A673 (cell line): ENCODE measurements at regions not wholly inside any gene's neighbourhood (a gene's known extent, or its start where the extent isn't known, plus 50 kb on each side); places are given as distances from the start of the nearest gene placed in this dataset.
A peak's percentile ranks its signal among the peaks of the same experiment; 100 is the strongest.

Experiments used
- BruUV-seq: library from RNA; stranded (reverse); fragments of 400-500 nt; replicated peaks from 2 replicates; lab custom pipeline; 2021; lab: Mats Ljungman, UMichigan
- CTCF ChIA-PET: fragments of 300-600 bp; sonication (Branson Sonifier 250); formaldehyde crosslinking; loops from one replicate; lab custom pipeline; 2022; ENCODE audit warnings: antibody characterized with exemption; lab: Charles Lee
- POLR2A ChIA-PET: fragments of 300-600 bp; sonication (Branson Sonifier 250); formaldehyde crosslinking; loops from one replicate; lab custom pipeline; 2022; ENCODE audit warnings: antibody characterized with exemption; ENCODE audit not compliant: low non-redundant PET; lab: Charles Lee
- DNase-seq: peaks from one replicate; pipeline ENCODE4 v3.0.0-alpha.2; 2015; ENCODE audit warnings: low spot score
- H3K27ac ChIP-seq: fragments of 200-600 bp; sonication (generic); 2 replicates; pipeline ENCODE4 v1.5.1; 2016; ENCODE audit warnings: mixed run types, low read depth, mild to moderate bottlenecking, mixed read lengths, antibody characterized with exemption, low read length; ENCODE audit not compliant: poor library complexity, severe bottlenecking
- H3K27me3 ChIP-seq: fragments of 200-600 bp; sonication (generic); replicated peaks from 2 replicates; pipeline ENCODE4 v1.6.1; 2017; ENCODE audit warnings: mixed run types, low read depth, mild to moderate bottlenecking, mixed read lengths, antibody characterized with exemption, low read length; ENCODE audit not compliant: insufficient read depth, poor library complexity
- H3K36me3 ChIP-seq: fragments of 200-600 bp; sonication (generic); 2 replicates; pipeline ENCODE4 v1.6.1; 2016; ENCODE audit warnings: mixed run types, mild to moderate bottlenecking, mixed read lengths, antibody characterized with exemption, low read length; ENCODE audit not compliant: insufficient read depth, poor library complexity, severe bottlenecking
- H3K4me1 ChIP-seq: fragments of 200-600 bp; sonication (generic); 2 replicates; pipeline ENCODE4 v1.6.1; 2017; ENCODE audit warnings: mixed run types, mild to moderate bottlenecking, mixed read lengths, antibody characterized with exemption, low read length; ENCODE audit not compliant: insufficient read depth, poor library complexity, severe bottlenecking
- H3K4me3 ChIP-seq: fragments of 200-600 bp; sonication (generic); 2 replicates; pipeline ENCODE4 v1.5.1; 2016; ENCODE audit warnings: low read depth, mixed run types, mild to moderate bottlenecking, mixed read lengths, low read length; ENCODE audit not compliant: poor library complexity, severe bottlenecking
- H3K9me3 ChIP-seq: fragments of 200-600 bp; sonication (generic); 2 replicates; pipeline ENCODE4 v1.6.1; 2016; ENCODE audit warnings: mixed run types, low read depth, mild to moderate bottlenecking, mixed read lengths, antibody characterized with exemption, low read length; ENCODE audit not compliant: poor library complexity, severe bottlenecking
- EZH2 ChIP-seq: fragments of 200-600 bp; sonication (generic); IDR thresholded peaks from 2 replicates; pipeline ENCODE4 v1.6.1; 2017; ENCODE audit warnings: borderline replicate concordance, low read depth, mild to moderate bottlenecking, mixed read lengths, antibody characterized with exemption, low read length; ENCODE audit not compliant: poor library complexity, severe bottlenecking
- intact Hi-C: fragments of 100-400 bp; cut with micrococcal nuclease; formaldehyde crosslinking; loops from one replicate; pipeline ENCODE4 v1.10.0; 2022; ENCODE audit not compliant: unreplicated experiment
- TF ChIP-seq, protein P1 (sequence below): fragments of 300-800, 200-600 bp; sonication (generic); conservative IDR thresholded peaks from 2 replicates; pipeline ENCODE4 v1.5.1; 2017; ENCODE audit warnings: low read depth, mild to moderate bottlenecking, antibody characterized with exemption, low read length, moderate library complexity, mixed read lengths

DNA sequence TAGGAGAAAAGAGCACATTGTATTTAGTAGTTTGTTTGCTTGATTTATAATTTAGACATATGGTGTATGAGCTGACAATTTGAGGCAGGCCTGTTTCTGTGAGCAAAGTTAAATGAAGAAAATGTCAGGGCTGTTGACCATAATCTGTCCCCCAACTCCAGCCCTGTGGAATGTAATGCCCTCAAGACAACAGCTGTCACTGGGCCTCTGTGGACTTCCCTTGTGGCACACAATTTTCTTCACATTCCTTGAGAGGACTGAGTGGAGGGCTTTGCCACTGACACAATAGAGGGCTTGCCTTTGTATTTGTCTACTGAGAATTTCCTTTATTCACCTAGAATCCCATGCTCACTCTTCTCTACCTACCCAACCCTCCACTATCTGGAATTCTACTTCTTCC lies 141.2 kb upstream of the CD180 start:
- BruUV-seq: no TSS peak
- ChIA-PET CTCF (no interaction called here), POLR2A (no interaction called here)
- peaks cover 36% of the 10 kb centered on the region for H3K4me1 ChIP-seq
- no peak for DNase-seq
- no peak overlapping the region for H3K27ac ChIP-seq
- no peaks in the 10 kb centered on the region for H3K9me3 ChIP-seq
- intact Hi-C loops: no loop called here
- H3K4me3 ChIP-seq: no peak overlapping the region
- TF ChIP-seq EZH2: no peak
- TF ChIP-seq, protein P1, sequence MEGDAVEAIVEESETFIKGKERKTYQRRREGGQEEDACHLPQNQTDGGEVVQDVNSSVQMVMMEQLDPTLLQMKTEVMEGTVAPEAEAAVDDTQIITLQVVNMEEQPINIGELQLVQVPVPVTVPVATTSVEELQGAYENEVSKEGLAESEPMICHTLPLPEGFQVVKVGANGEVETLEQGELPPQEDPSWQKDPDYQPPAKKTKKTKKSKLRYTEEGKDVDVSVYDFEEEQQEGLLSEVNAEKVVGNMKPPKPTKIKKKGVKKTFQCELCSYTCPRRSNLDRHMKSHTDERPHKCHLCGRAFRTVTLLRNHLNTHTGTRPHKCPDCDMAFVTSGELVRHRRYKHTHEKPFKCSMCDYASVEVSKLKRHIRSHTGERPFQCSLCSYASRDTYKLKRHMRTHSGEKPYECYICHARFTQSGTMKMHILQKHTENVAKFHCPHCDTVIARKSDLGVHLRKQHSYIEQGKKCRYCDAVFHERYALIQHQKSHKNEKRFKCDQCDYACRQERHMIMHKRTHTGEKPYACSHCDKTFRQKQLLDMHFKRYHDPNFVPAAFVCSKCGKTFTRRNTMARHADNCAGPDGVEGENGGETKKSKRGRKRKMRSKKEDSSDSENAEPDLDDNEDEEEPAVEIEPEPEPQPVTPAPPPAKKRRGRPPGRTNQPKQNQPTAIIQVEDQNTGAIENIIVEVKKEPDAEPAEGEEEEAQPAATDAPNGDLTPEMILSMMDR: no peak
- no peaks in the 10 kb centered on the region for H3K27me3 ChIP-seq
- no peaks in the 10 kb centered on the region for H3K36me3 ChIP-seq

DNA sequence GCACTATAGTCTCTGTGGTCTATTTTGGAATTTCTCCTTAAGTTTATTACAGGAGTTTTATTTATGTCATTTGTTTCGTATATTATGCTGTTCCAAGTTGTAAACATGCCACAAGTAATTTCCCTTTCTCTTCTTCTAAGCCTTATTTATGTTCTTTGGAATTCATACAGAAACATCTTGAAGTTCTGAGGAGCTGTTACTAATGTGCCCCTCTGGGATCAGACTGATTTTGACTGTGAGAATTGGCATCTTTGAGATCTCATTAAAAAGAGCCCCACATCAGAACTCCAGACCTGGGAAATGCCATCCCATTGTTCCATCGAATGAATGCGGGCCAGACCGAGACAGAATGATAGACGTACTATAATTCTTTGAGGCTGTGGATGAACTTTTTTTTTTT lies 138.8 kb upstream of the CD180 start:
- BruUV-seq: no TSS peak
- no peaks in the 10 kb centered on the region for H3K36me3 ChIP-seq
- peaks cover 13% of the 10 kb centered on the region for H3K9me3 ChIP-seq
- intact Hi-C loops: loop anchor here (1.0 kb wide), 1 partner anchor 89 kb away; no protein-coding TSS in a partner anchor
- ChIA-PET CTCF (no interaction called here), POLR2A (interaction anchor here (0.5 kb wide), 1 partner anchor 86 kb away, joined by 4 read pairs; no protein-coding TSS in a partner anchor)
- no peaks in the 10 kb centered on the region for H3K27me3 ChIP-seq
- no peak overlapping the region for H3K27ac ChIP-seq
- TF ChIP-seq, protein P1: no peak
- TF ChIP-seq EZH2: no peak
- DNase-seq: peak; percentile 60
- peaks cover 32% of the 10 kb centered on the region for H3K4me1 ChIP-seq
- no peak overlapping the region for H3K4me3 ChIP-seq

DNA sequence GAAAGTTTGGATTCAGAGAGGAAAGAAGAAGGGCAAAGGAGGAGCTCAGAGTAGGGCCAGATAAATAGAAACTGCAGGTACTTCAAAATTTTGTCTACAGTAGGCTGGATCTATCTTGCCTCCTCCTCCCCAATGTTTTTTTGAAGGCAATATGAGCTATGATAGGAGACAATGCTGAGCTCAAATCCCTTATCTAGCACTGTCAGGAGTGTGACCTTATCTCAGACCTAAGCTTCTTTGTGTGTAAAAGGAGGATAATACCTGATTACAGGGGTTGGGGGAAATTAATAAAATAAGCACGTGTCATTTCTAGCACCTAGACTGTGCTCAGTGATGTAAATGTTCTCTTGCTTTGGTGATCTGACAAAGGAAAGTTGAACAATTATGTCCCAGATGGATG lies 137.8 kb upstream of the CD180 start:
- Histone ChIP-seq H3K9me3 (peaks cover 17% of the 10 kb centered on the region), H3K4me3 (no peak overlapping the region), H3K4me1 (peaks cover 27% of the 10 kb centered on the region), H3K27me3 (no peaks in the 10 kb centered on the region), H3K36me3 (no peaks in the 10 kb centered on the region), H3K27ac (no peak overlapping the region)
- BruUV-seq: no TSS peak
- TF ChIP-seq, protein P1: no peak
- CTCF ChIA-PET: no interaction called here
- DNase-seq: no peak
- intact Hi-C loops: no loop called here
- POLR2A ChIA-PET: interaction anchor here (0.6 kb wide), 1 partner anchor 881 kb away, joined by 3 read pairs; the partner anchor contains the start of gene PIK3R1
